Keratinocyte (primary cell): ENCODE measurements at regions not wholly inside any gene's neighbourhood (a gene's known extent, or its start where the extent isn't known, plus 50 kb on each side); places are given as distances from the start of the nearest gene placed in this dataset.

Source experiments
- DNase-seq: peaks from one replicate; pipeline ENCODE4 v3.0.0-alpha.2; 2011; ENCODE audit warnings: low read depth, missing footprints, low spot score
- FAIRE-seq: peaks from 2 replicates; lab custom pipeline; 2011; peaks lifted over from hg19 to GRCh38; lab: Jason Lieb, UNC
- H2AFZ ChIP-seq: 2 replicates; pipeline ENCODE4 v1.6.0; 2012; ENCODE audit warnings: low read length, control low read depth, inconsistent platforms; ENCODE audit not compliant: control insufficient read depth
- H3K27ac ChIP-seq: 2 replicates; pipeline ENCODE4 v1.5.1; 2011; ENCODE audit warnings: low read length; ENCODE audit not compliant: control insufficient read depth, insufficient read depth
- H3K27me3 ChIP-seq: 3 replicates; pipeline ENCODE4 v1.6.0; 2011; ENCODE audit warnings: low read length; ENCODE audit not compliant: control insufficient read depth, insufficient read depth; ENCODE audit errors: extremely low read depth
- H3K36me3 ChIP-seq, 2 experiments: 2 replicates in 1 of 2; 3 replicates in 1 of 2; pipeline ENCODE4 v1.5.1; 2011; ENCODE audit warnings: low read length in 2 of 2, mild to moderate bottlenecking in 1 of 2; ENCODE audit not compliant: control insufficient read depth in 2 of 2, insufficient read depth in 2 of 2; ENCODE audit errors: extremely low read depth in 1 of 2
- H3K4me1 ChIP-seq: 3 replicates; pipeline ENCODE4 v1.5.1; 2011; ENCODE audit warnings: low read length; ENCODE audit not compliant: control insufficient read depth, insufficient read depth; ENCODE audit errors: extremely low read depth
- H3K4me2 ChIP-seq: 3 replicates; pipeline ENCODE4 v1.6.0; 2011; ENCODE audit warnings: low read depth, low read length; ENCODE audit not compliant: control insufficient read depth, insufficient read depth; ENCODE audit errors: extremely low read depth
- H3K4me3 ChIP-seq, 3 experiments: fragments of 200-600 bp in 1 of 3; sonication (generic) in 1 of 3; 2 replicates in 2 of 3; 3 replicates in 1 of 3; pipeline ENCODE4 v1.5.1; 2011 to 2016; ENCODE audit warnings: low read length in 3 of 3, mild to moderate bottlenecking in 3 of 3, control low read depth in 2 of 3, inconsistent platforms in 1 of 3, low read depth in 1 of 3, mixed read lengths in 1 of 3, mixed run types in 1 of 3, moderate library complexity in 1 of 3; ENCODE audit not compliant: control insufficient read depth in 2 of 3, insufficient read depth in 2 of 3; ENCODE audit errors: extremely low read depth in 1 of 3
- H3K79me2 ChIP-seq: 2 replicates; pipeline ENCODE4 v1.6.0; 2012; ENCODE audit warnings: low read length; ENCODE audit not compliant: control insufficient read depth, insufficient read depth
- H3K9ac ChIP-seq: 3 replicates; pipeline ENCODE4 v1.6.0; 2011; ENCODE audit warnings: low read length; ENCODE audit not compliant: control insufficient read depth, insufficient read depth; ENCODE audit errors: extremely low read depth
- H3K9me1 ChIP-seq: 3 replicates; pipeline ENCODE4 v1.6.0; 2011; ENCODE audit warnings: low read length; ENCODE audit not compliant: control insufficient read depth, insufficient read depth; ENCODE audit errors: extremely low read depth
- H3K9me3 ChIP-seq: 2 replicates; pipeline ENCODE4 v1.5.1; 2012; ENCODE audit warnings: low read depth, low read length; ENCODE audit not compliant: control insufficient read depth
- H4K20me1 ChIP-seq: 3 replicates; pipeline ENCODE4 v1.6.0; 2011; ENCODE audit warnings: low read length; ENCODE audit not compliant: control insufficient read depth, insufficient read depth; ENCODE audit errors: extremely low read depth
- EZH2 ChIP-seq: IDR thresholded peaks from one replicate; pipeline ENCODE4 v1.6.1; 2012; ENCODE audit warnings: inconsistent platforms, mild to moderate bottlenecking, low read length, moderate library complexity
- dilution Hi-C: fragments of 300-500 bp; cut with MboI; formaldehyde crosslinking; loops from one replicate; pipeline ENCODE4 v1.7.0; 2020; ENCODE audit warnings: low sequenced_read_pairs; ENCODE audit not compliant: extremely low pct_ligation_motif_present
- TF ChIP-seq, protein P1 (sequence below), 3 experiments: IDR thresholded peaks in 1 of 3; conservative IDR thresholded peaks in 1 of 3; optimal IDR thresholded peaks in 1 of 3; 2 replicates in 2 of 3; 3 replicates in 1 of 3; pipeline versions ENCODE3 to v1.5.1; 2011; ENCODE audit warnings: low read length in 3 of 3, mild to moderate bottlenecking in 3 of 3, moderate library complexity in 2 of 3, control low read depth in 1 of 3, inconsistent platforms in 1 of 3; ENCODE audit not compliant: insufficient read depth in 2 of 3; ENCODE audit errors: extremely low read depth in 1 of 3

DNA sequence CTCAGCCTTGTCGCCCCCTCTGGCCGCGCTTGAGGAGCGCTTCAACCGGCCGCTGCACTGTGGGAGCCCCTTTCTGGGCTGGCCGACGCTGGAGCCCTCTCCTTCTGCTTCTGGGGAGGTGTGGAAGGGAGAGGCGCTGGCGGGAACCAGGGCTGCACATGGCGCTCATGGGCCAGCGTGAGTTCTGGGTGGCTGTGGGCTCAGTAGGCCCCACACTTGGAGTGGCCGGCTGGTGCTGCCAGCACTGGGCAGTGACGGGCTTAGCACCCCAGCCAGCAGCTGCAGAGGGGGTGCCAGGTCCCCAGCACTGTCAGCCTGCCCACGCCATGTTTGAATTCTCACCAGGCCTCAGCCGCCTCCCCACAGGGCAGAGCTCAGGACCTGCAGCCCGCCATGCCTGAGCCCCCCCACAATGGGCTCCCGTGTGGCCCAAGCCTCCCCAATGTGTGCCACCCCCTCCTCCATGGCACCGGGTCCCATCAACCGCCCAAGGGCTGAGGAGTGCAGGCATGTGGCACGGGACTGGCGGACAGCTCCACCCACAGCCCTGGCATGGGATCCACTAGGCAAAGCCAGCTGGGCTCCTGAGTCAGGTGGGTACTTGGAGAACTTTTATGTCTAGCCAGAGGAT lies 615.2 kb downstream of the TRIML1 start:
- H2AFZ ChIP-seq = no peak overlapping the region
- H3K4me2 ChIP-seq = no peak overlapping the region
- H3K4me3 ChIP-seq = no peak overlapping the region
- DNase-seq = no peak
- H3K9me1 ChIP-seq = no peaks in the 10 kb centered on the region
- no peaks in the 10 kb centered on the region for H3K27me3 ChIP-seq
- no peak overlapping the region for H3K9ac ChIP-seq
- no peaks in the 10 kb centered on the region for H3K4me1 ChIP-seq
- no peaks in the 10 kb centered on the region for H3K79me2 ChIP-seq
- H3K27ac ChIP-seq = no peak overlapping the region
- dilution Hi-C loops = no loop called here
- no peaks in the 10 kb centered on the region for H3K36me3 ChIP-seq
- FAIRE-seq = no peak
- TF ChIP-seq, protein P1, sequence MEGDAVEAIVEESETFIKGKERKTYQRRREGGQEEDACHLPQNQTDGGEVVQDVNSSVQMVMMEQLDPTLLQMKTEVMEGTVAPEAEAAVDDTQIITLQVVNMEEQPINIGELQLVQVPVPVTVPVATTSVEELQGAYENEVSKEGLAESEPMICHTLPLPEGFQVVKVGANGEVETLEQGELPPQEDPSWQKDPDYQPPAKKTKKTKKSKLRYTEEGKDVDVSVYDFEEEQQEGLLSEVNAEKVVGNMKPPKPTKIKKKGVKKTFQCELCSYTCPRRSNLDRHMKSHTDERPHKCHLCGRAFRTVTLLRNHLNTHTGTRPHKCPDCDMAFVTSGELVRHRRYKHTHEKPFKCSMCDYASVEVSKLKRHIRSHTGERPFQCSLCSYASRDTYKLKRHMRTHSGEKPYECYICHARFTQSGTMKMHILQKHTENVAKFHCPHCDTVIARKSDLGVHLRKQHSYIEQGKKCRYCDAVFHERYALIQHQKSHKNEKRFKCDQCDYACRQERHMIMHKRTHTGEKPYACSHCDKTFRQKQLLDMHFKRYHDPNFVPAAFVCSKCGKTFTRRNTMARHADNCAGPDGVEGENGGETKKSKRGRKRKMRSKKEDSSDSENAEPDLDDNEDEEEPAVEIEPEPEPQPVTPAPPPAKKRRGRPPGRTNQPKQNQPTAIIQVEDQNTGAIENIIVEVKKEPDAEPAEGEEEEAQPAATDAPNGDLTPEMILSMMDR (optimal IDR thresholded peaks at IDR 0.05 in 1 of 3, IDR thresholded peaks at IDR 0.05 in 1 of 3, conservative IDR thresholded peaks at IDR 0.05 in 1 of 3; ENCODE audit: extremely low read depth in 1 of 3, insufficient read depth in 2 of 3, low read length in 3 of 3) = no peak
- no peak for TF ChIP-seq EZH2
- H4K20me1 ChIP-seq = no peaks in the 10 kb centered on the region
- no peaks in the 10 kb centered on the region for H3K9me3 ChIP-seq

DNA sequence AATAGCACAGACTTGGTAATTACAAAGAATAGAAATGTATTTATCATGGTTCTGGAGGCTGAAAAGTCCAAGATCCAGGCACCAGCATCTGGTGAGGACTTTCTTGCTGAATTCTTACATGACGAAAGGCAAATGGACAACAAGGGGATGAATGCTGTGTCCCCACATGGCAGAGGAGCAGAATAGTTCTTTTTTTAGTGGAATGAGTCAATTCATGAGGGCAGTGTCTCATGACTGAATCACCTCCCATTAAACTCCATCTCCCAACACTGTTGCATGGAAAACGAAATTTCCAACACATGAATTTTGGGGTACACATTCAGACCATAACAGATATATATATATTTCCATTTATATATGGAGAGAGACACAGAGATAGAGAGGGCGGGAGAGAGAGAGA lies 628.3 kb downstream of the TRIML1 start:
- no peak overlapping the region for H3K4me2 ChIP-seq
- no peaks in the 10 kb centered on the region for H3K79me2 ChIP-seq
- H3K4me1 ChIP-seq = no peaks in the 10 kb centered on the region
- no peaks in the 10 kb centered on the region for H4K20me1 ChIP-seq
- dilution Hi-C loops = no loop called here
- no peak for TF ChIP-seq EZH2
- TF ChIP-seq, protein P1 (optimal IDR thresholded peaks at IDR 0.05 in 1 of 3, IDR thresholded peaks at IDR 0.05 in 1 of 3, conservative IDR thresholded peaks at IDR 0.05 in 1 of 3; ENCODE audit: extremely low read depth in 1 of 3, insufficient read depth in 2 of 3, low read length in 3 of 3) = no peak
- no peak overlapping the region for H3K27ac ChIP-seq
- H3K4me3 ChIP-seq = no peak overlapping the region
- no peak overlapping the region for H2AFZ ChIP-seq
- FAIRE-seq (no peak), DNase-seq (no peak)
- no peaks in the 10 kb centered on the region for H3K9me3 ChIP-seq
- no peaks in the 10 kb centered on the region for H3K9me1 ChIP-seq
- no peaks in the 10 kb centered on the region for H3K36me3 ChIP-seq
- H3K9ac ChIP-seq = no peak overlapping the region
- no peaks in the 10 kb centered on the region for H3K27me3 ChIP-seq
